LNCAP (cell line): ENCODE measurements at regions not wholly inside any gene's neighbourhood (a gene's known extent, or its start where the extent isn't known, plus 50 kb on each side); places are given as distances from the start of the nearest gene placed in this dataset.

Experiments used
- TF ChIP-seq, protein P1 (sequence below): fragments of 450-650 bp; IDR thresholded peaks from 2 replicates; pipeline ENCODE4 v1.5.1; 2017; ENCODE audit warnings: mild to moderate bottlenecking

DNA sequence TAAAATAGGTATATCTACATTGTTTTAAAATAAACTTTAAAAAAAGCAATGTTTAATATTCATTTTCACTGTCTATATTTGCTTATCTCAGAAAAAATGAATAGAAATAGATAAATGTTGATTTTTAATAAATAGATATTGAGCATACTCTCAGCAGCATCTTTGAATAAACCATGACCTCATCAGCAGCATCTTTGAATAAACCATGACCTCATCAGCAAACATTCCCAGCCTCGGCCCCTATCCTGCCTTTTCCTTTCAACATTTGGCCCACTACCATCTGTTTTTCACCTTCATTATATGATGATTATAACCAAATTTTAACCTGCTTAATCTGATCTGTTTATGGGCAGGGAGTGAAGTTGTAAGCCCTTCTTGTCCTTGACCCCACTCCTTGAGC lies 148.7 kb upstream of the SAMSN1 start:
- TF ChIP-seq, protein P1, sequence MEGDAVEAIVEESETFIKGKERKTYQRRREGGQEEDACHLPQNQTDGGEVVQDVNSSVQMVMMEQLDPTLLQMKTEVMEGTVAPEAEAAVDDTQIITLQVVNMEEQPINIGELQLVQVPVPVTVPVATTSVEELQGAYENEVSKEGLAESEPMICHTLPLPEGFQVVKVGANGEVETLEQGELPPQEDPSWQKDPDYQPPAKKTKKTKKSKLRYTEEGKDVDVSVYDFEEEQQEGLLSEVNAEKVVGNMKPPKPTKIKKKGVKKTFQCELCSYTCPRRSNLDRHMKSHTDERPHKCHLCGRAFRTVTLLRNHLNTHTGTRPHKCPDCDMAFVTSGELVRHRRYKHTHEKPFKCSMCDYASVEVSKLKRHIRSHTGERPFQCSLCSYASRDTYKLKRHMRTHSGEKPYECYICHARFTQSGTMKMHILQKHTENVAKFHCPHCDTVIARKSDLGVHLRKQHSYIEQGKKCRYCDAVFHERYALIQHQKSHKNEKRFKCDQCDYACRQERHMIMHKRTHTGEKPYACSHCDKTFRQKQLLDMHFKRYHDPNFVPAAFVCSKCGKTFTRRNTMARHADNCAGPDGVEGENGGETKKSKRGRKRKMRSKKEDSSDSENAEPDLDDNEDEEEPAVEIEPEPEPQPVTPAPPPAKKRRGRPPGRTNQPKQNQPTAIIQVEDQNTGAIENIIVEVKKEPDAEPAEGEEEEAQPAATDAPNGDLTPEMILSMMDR, result no peak

DNA sequence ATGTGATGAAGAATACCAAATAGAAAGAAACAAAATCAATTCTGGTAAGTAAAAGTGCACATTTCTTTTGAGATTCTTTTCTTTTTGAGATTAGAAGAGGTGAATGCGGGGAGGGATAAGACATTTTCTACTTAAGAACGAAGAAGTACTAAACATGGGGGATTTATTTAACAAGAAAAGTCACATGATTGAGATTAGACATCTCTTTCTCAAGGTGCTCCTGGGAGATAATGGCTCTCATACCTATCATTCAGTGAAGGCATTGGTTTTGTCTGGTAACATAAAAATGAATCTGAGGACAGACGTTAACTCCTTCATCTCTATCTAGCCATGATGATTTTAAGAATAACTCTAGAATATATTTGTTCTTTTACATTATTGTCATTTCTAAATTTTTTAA lies 147.9 kb upstream of the SAMSN1 start:
- TF ChIP-seq, protein P1, result no peak

DNA sequence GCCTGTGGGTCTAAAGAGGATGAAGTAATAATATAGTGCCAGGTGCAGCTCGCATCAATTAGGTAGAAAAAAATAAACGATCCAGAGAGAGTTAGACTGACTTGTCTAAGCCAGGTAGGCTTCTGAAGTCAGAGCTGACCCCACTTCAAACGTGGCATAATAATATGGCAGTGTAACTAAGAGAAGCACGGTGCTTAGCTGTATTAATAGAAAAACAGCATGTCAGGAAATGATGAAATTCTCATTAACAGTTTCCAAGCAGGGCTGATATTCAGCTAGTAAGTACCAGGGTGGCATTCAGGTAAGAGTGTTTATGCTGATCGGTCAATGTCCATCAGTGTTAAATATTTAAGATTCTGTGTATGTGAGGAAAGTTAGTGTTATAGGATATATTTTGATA lies 145.8 kb upstream of the SAMSN1 start:
- TF ChIP-seq, protein P1, result no peak

DNA sequence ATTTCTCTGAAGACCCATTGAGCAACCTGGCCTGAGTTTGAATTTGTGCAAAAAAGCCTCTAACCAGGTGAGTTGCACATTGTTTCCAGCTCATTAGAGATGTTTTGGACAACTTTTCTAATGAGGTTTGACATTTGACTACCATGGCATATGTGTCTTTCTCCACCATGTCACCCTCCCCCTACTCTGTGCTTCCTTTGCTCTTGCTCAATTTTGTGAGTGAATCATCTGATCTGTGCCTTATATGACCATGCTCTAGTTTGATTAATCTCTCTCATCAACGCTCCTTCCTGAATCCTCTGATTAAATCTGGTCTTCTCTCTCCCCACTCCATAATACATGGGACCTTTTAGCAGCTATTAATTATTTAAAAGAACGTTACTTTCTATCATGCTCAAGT lies 144.8 kb upstream of the SAMSN1 start:
- TF ChIP-seq, protein P1, result no peak

DNA sequence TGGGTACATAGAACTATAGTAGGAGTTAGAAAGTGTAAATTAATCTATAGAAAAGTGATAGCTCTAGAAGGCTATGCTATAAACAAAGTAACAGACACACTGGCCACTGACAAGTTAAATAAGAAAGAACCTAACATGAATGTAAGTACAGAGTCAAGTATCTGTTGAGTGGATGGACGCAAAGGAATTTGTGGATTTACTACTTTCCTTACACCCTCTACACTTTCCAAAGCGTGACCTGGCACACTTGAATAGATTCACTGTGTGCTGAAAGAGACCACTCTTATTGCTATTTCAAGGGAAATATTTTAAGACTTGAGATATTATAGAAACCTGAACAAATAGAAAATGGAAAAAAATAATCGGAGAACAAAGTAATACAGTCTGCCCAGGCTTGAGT lies 142.8 kb upstream of the SAMSN1 start:
- TF ChIP-seq, protein P1, result no peak

DNA sequence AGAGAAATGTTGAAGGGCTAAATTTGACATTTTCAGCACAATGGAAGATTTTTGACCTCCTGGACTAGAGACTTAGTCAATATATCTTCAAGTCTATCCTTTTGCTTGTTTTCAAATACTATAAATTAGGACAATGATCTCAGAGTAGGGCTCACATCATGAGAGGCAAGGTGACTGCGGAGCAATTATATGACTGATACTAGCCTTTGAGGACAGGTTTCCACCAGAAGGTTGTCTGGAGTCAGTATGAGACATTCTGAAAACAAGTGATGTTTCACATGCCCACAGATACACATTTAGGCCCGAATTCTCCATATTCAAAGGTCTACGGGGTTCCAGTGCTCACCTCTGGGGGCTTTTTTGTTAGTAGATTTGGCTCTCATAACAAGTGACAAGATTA lies 142.3 kb upstream of the SAMSN1 start:
- TF ChIP-seq, protein P1, result no peak

DNA sequence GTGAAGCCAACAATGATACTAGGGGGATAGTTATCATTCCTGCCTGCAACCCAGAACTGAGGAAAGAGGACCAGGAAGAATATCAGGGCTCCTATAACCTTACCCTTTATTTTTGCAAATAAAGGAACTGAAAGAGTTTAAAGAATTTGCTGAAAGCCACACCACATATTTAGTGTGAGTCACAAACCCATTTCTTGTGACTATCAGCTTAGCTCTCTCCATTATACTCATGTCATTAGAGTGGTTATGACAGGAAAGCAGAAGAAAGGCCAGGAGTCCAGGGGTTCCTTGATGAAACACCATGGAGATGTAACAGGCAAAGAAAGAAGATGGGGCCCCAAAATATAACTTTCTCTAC lies 141.1 kb upstream of the SAMSN1 start:
- TF ChIP-seq, protein P1, result no peak

DNA sequence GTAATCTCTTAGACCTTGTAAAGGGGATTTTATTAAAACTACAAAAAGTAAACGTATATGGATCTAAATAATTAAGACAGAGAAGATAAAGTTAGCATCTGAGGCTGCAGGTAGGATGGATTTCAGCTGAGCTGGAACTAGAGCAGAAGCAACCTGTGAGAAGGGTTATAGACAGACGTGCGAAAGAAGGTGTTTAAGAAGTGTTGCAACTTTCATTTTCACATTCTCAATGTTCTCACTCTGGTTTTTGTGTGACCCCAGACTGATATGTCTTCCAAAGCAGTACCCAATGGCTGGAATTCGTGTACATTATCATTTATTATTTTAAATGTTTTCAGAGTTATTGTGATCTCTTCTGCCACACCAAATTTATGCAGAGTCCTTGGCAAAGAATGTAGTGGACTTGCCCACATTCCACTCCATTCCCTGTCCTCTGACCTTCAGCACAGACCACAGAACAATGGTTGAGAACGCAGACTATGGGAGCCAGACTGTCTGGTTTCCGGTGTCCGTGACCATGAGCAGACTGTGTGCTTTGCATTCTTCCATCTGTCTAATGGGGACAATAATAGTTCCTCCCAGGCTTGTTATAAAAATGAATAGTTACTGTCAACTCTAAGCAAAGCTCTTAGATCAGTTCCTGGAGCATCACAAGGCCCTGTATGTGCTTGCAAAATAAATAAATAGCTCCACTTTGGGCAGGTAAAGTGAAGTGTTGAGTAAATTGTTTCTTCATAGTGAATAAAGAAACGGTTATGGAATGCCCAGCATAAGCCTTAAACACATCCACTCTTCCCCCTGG lies 140.6 kb upstream of the SAMSN1 start:
- TF ChIP-seq, protein P1, result no peak
